Activated CD8-positive, alpha-beta T cell treated with anti-CD3 and anti-CD28 coated beads for 36 hours (primary cell): ENCODE measurements at regions not wholly inside any gene's neighbourhood (a gene's known extent, or its start where the extent isn't known, plus 50 kb on each side); places are given as distances from the start of the nearest gene placed in this dataset.

Experiments
- ATAC-seq: fragments of 200-7000 bp; cut with Tn5 transposase; one replicate; pipeline ENCODE4 v1.10.0; 2021; ENCODE audit warnings: mild to moderate bottlenecking, moderate library complexity
- CTCF ChIA-PET: fragments of 350-600 bp; sonication (Branson Sonifier 250); formaldehyde crosslinking; loops from one replicate; lab custom pipeline; 2021; ENCODE audit warnings: antibody characterized with exemption; lab: Charles Lee
- POLR2A ChIA-PET: fragments of 350-600 bp; sonication (Branson Sonifier 250); formaldehyde crosslinking; loops from one replicate; lab custom pipeline; 2021; ENCODE audit warnings: antibody characterized with exemption; lab: Charles Lee
- DNase-seq: peaks from one replicate; pipeline ENCODE4 v3.0.0-alpha.2; 2020
- H3K27ac Mint-ChIP-seq: one replicate; pipeline ENCODE4 v1.8.0; 2021; ENCODE audit warnings: mild to moderate bottlenecking, mixed read lengths
- H3K27me3 Mint-ChIP-seq: one replicate; pipeline ENCODE4 v1.8.0; 2021; ENCODE audit warnings: mixed read lengths
- H3K36me3 Mint-ChIP-seq: one replicate; pipeline ENCODE4 v1.8.0; 2021; ENCODE audit warnings: low read depth, mixed read lengths
- H3K4me1 Mint-ChIP-seq: one replicate; pipeline ENCODE4 v1.8.0; 2021; ENCODE audit warnings: low read depth, mixed read lengths
- H3K4me3 Mint-ChIP-seq: one replicate; pipeline ENCODE4 v1.8.0; 2021; ENCODE audit warnings: mild to moderate bottlenecking, moderate library complexity, mixed read lengths
- H3K9me3 Mint-ChIP-seq: one replicate; pipeline ENCODE4 v1.8.0; 2021; ENCODE audit warnings: mixed read lengths
- intact Hi-C: fragments of 100-400 bp; cut with micrococcal nuclease; formaldehyde crosslinking; loops from one replicate; pipeline ENCODE4 v1.10.0; 2022
- TF ChIP-seq, protein P1 (sequence below): fragments of 200-600 bp; IDR thresholded peaks from one replicate; pipeline ENCODE4 v1.8.0; 2022; ENCODE audit warnings: antibody characterized with exemption, mild to moderate bottlenecking

DNA sequence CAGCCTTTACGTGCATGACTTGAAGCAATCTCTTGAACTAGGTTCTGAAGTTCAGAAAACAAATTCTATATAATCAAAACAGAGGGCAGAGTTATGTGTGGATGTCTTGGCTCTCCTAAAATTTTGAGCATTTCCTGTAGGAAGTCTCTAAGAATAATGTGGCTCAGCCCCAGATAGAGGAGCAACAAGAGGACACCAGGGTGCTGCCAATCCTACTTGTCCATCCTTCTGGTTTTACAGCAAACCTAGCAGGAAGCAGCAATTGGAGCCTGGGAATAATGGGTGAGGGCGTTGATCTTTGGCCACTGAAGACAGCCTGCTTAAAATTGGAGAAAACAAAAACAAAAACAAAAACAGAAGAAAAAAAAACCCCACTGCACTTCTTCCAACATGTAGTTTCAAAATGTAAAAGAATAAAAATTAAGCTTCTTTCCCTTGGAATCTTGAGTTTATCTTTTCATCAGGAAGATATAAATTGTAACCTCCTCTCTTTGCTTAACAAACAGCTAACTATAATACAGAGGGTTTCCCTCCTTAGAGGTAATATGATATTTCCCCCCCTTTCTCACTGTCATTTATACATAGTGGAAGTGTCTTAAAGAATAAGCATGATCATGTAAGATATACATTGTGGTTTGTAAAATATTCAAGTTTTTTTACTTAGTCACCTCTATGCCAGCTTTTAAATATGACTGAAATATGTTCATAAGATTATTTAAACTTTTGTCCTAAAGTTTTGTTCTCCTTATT lies 130.6 kb downstream of the FBXO8 start:
- no peaks in the 10 kb centered on the region for H3K36me3 Mint-ChIP-seq
- intact Hi-C loops, result loop anchor here (10.0 kb wide), 1 partner anchor 648 kb away; no protein-coding TSS in a partner anchor
- TF ChIP-seq, protein P1, sequence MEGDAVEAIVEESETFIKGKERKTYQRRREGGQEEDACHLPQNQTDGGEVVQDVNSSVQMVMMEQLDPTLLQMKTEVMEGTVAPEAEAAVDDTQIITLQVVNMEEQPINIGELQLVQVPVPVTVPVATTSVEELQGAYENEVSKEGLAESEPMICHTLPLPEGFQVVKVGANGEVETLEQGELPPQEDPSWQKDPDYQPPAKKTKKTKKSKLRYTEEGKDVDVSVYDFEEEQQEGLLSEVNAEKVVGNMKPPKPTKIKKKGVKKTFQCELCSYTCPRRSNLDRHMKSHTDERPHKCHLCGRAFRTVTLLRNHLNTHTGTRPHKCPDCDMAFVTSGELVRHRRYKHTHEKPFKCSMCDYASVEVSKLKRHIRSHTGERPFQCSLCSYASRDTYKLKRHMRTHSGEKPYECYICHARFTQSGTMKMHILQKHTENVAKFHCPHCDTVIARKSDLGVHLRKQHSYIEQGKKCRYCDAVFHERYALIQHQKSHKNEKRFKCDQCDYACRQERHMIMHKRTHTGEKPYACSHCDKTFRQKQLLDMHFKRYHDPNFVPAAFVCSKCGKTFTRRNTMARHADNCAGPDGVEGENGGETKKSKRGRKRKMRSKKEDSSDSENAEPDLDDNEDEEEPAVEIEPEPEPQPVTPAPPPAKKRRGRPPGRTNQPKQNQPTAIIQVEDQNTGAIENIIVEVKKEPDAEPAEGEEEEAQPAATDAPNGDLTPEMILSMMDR, result no peak
- H3K9me3 Mint-ChIP-seq, result no peaks in the 10 kb centered on the region
- H3K27me3 Mint-ChIP-seq, result peaks cover 15% of the 10 kb centered on the region
- no peaks in the 10 kb centered on the region for H3K4me1 Mint-ChIP-seq
- ATAC-seq (no peak), DNase-seq (no peak)
- no peak overlapping the region for H3K4me3 Mint-ChIP-seq
- ChIA-PET POLR2A (no interaction called here), CTCF (interaction anchor here (1.1 kb wide), 1 partner anchor 33 kb away, joined by 5 read pairs; no protein-coding TSS in a partner anchor)
- H3K27ac Mint-ChIP-seq, result no peak overlapping the region

DNA sequence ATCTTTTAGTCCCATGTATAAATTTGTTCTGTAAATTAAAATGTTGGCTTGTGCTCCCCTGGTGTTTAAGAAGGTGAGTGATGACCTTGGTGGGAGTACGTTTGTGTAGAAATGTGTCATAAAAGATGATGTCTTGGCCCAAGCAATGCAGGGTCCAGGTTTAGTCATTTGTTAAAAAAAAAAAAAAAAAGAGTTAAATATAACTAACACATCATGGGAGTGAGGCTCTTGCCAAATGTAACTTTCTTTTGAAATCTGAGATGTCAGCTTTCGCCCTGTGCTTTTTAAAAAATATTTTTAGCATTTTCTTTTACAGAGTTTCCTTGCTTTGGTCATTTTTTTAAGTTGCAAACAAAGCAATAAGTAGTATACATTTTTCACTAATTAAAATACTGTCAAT lies 135.6 kb downstream of the FBXO8 start:
- CTCF ChIA-PET, result no interaction called here
- H3K9me3 Mint-ChIP-seq, result no peaks in the 10 kb centered on the region

DNA sequence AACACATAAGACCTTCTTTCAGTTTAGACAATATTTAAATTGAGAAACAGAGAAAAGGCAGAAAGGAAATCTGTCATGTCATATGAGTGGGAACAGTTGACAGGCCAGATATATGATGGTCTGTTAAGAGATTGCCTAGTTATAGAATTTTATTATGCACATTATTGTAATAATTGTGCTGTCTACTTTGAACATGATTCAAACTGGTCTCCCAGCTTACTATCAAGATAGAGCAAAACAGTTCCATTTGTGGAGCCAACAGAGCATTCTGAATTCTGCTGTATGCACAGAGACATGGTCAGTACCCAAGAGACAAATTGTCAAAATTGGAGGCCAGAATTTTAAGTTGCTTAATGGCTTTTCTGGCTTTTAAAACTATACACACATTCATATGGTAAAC lies 139.4 kb downstream of the FBXO8 start:
- Mint-ChIP-seq H3K4me3 (no peak overlapping the region), H3K27ac (no peak overlapping the region), H3K36me3 (no peaks in the 10 kb centered on the region), H3K4me1 (no peaks in the 10 kb centered on the region), H3K9me3 (no peaks in the 10 kb centered on the region), H3K27me3 (peaks cover 8% of the 10 kb centered on the region)
- intact Hi-C loops, result no loop called here
- ATAC-seq, result no peak
- TF ChIP-seq, protein P1, result no peak
- CTCF ChIA-PET, result no interaction called here
- POLR2A ChIA-PET, result no interaction called here
- no peak for DNase-seq

More for the DNA sequence above, 135.6 kb downstream of the FBXO8 start:
- Mint-ChIP-seq H3K36me3 (no peaks in the 10 kb centered on the region), H3K27ac (no peak overlapping the region), H3K4me1 (no peaks in the 10 kb centered on the region), H3K4me3 (no peak overlapping the region), H3K27me3 (peaks cover 11% of the 10 kb centered on the region)
- ATAC-seq (no peak), DNase-seq (no peak)
- intact Hi-C loops, result no loop called here
- TF ChIP-seq, protein P1, result no peak
- POLR2A ChIA-PET, result no interaction called here

DNA sequence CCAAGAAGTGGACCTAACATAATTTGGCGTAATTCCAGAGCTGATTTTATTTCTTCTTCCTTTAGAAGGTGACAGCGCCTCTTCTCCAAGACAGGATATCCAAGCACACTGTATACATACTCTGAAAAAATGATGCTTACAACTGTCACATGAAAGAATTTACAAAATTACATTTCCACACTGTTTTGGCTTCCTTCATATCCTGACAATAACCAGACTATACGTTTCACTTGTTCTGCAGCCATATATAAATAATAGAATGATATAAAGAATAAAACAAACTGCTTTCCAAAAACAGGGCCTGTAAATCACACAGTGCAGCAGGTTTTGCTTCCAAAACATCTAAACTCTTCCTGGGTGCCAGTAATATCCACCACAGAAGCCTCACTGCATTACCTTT lies 141.6 kb downstream of the FBXO8 start:
- intact Hi-C loops, result no loop called here
- H3K4me3 Mint-ChIP-seq, result no peak overlapping the region
- no peaks in the 10 kb centered on the region for H3K9me3 Mint-ChIP-seq
- ChIA-PET POLR2A (no interaction called here), CTCF (no interaction called here)
- no peak overlapping the region for H3K27ac Mint-ChIP-seq
- TF ChIP-seq, protein P1, result no peak
- no peak for DNase-seq
- no peak for ATAC-seq
- peaks cover 8% of the 10 kb centered on the region for H3K27me3 Mint-ChIP-seq
- no peaks in the 10 kb centered on the region for H3K4me1 Mint-ChIP-seq
- H3K36me3 Mint-ChIP-seq, result no peaks in the 10 kb centered on the region

DNA sequence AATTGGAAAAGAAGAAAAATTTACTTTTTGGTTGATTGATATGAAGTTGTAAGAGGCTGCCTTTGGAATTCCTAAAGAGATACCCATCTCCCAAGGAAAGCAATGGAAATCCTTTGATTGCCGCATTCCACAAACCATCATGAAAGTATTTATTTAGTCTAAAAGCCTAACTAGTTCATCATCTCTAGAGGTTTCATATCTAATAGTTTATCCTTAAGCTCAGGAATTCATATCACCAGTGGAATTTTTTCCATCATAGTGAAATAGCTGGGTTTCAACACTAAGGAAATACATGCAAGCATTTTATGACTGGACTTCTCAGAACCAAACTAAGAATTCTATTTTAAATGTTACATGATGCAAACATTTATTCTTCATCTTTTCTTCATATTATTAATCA lies 144.9 kb downstream of the FBXO8 start:
- ChIA-PET POLR2A (no interaction called here), CTCF (no interaction called here)
- DNase-seq (no peak), ATAC-seq (no peak)
- no peaks in the 10 kb centered on the region for H3K36me3 Mint-ChIP-seq
- no peaks in the 10 kb centered on the region for H3K4me1 Mint-ChIP-seq
- no peak overlapping the region for H3K4me3 Mint-ChIP-seq
- intact Hi-C loops, result no loop called here
- TF ChIP-seq, protein P1, result no peak
- H3K27ac Mint-ChIP-seq, result no peak overlapping the region
- peaks cover 2% of the 10 kb centered on the region for H3K27me3 Mint-ChIP-seq
- H3K9me3 Mint-ChIP-seq, result no peaks in the 10 kb centered on the region
